ENCODE measurements at regions not wholly inside any gene's neighbourhood (a gene's known extent, or its start where the extent isn't known, plus 50 kb on each side); places are given as distances from the start of the nearest gene placed in this dataset.

- TF ChIP-seq CTCF (IDR thresholded peaks at IDR 0.05 in 2 of 3, conservative IDR thresholded peaks at IDR 0.05 in 1 of 3; ENCODE audit: borderline replicate concordance in 1 of 3, insufficient read depth in 1 of 3, low read depth in 2 of 3, low read length in 2 of 3) (no peak), SIN3A (IDR thresholded peaks at IDR 0.05; ENCODE audit: low read depth) (no peak), YY1 (IDR thresholded peaks at IDR 0.05; ENCODE audit: extremely low read depth, insufficient replicate concordance, low read depth, low read length) (no peak), EZH2 (IDR thresholded peaks at IDR 0.05) (no peak), SRF (IDR thresholded peaks at IDR 0.05; ENCODE audit: low read depth) (no peak), SP1 (IDR thresholded peaks at IDR 0.05; ENCODE audit: low read depth) (no peak), ATF3 (IDR thresholded peaks at IDR 0.05) (no peak), MAX (IDR thresholded peaks at IDR 0.05) (no peak), POLR2A (IDR thresholded peaks at IDR 0.05; ENCODE audit: borderline replicate concordance, extremely low read depth, insufficient read depth, insufficient read length) (no peak), RAD21 (IDR thresholded peaks at IDR 0.05; ENCODE audit: low read depth) (no peak), ELF1 (IDR thresholded peaks at IDR 0.05; ENCODE audit: borderline replicate concordance, low read depth) (no peak), POLR2AphosphoS5 (IDR thresholded peaks at IDR 0.05; ENCODE audit: low read depth, low read length) (no peak)
These were observed 112.3 kb upstream of the ZNF678 start for GRCh38 chr1:227451057-227451456.
